CD14-positive monocyte (primary cell): ENCODE measurements at regions not wholly inside any gene's neighbourhood (a gene's known extent, or its start where the extent isn't known, plus 50 kb on each side); places are given as distances from the start of the nearest gene placed in this dataset.

Experiments
- DNase-seq, 3 donors: peaks; one replicate each; pipeline ENCODE4 v3.0.0-alpha.2; 2011 to 2022
- H2AFZ ChIP-seq: 2 replicates; pipeline ENCODE4 v1.6.0; 2012; ENCODE audit warnings: mild to moderate bottlenecking, low read depth, low read length, inconsistent platforms; ENCODE audit not compliant: insufficient read depth, poor library complexity, severe bottlenecking
- H3K27ac ChIP-seq, 2 donors: 1 replicate in 1 of 2; 2 replicates in 1 of 2; pipeline ENCODE4 v1.5.1; 2012 to 2013; ENCODE audit warnings: low read length in 2 of 2, control low read depth in 1 of 2, inconsistent platforms in 1 of 2, low read depth in 1 of 2, mild to moderate bottlenecking in 1 of 2
- H3K27me3 ChIP-seq, 2 donors: one replicate each; pipeline versions ENCODE4 v1.6.0 to v1.6.1; 2011 to 2013; ENCODE audit warnings: low read length in 2 of 2; ENCODE audit not compliant: control insufficient read depth in 2 of 2, insufficient read depth in 2 of 2
- H3K36me3 ChIP-seq, 2 donors: replicated peaks in 1 of 2; 1 replicate in 1 of 2; 2 replicates in 1 of 2; pipeline versions ENCODE4 v1.5.1 to v1.6.1; 2012 to 2013; ENCODE audit warnings: low read length in 2 of 2, control low read depth in 1 of 2, inconsistent platforms in 1 of 2, mild to moderate bottlenecking in 1 of 2; ENCODE audit not compliant: insufficient read depth in 2 of 2, control insufficient read depth in 1 of 2
- H3K4me1 ChIP-seq, 2 donors: 1 replicate in 1 of 2; 2 replicates in 1 of 2; pipeline versions ENCODE4 v1.5.1 to v1.6.1; 2012 to 2013; ENCODE audit warnings: low read length in 2 of 2, control low read depth in 1 of 2, inconsistent platforms in 1 of 2, mild to moderate bottlenecking in 1 of 2, moderate library complexity in 1 of 2; ENCODE audit not compliant: insufficient read depth in 2 of 2, control insufficient read depth in 1 of 2
- H3K4me2 ChIP-seq: replicated peaks from 2 replicates; pipeline ENCODE3; 2012; ENCODE audit warnings: low read length, moderate library complexity, mild to moderate bottlenecking; ENCODE audit not compliant: poor library complexity, severe bottlenecking; ENCODE audit errors: extremely low read depth
- H3K4me3 ChIP-seq, 3 experiments: fragments of 200-600 bp in 1 of 3; sonication (generic) in 1 of 3; replicated peaks in 1 of 3; 1 replicate in 2 of 3; 2 replicates in 1 of 3; pipeline ENCODE4 v1.5.1; 2011 to 2013; ENCODE audit warnings: low read length in 3 of 3, mild to moderate bottlenecking in 3 of 3, control low read depth in 2 of 3, low read depth in 2 of 3, inconsistent platforms in 1 of 3, moderate library complexity in 1 of 3
- H3K79me2 ChIP-seq: 2 replicates; pipeline ENCODE4 v1.6.0; 2012; ENCODE audit warnings: mild to moderate bottlenecking, control low read depth, inconsistent platforms, low read length, moderate library complexity; ENCODE audit not compliant: insufficient read depth
- H3K9ac ChIP-seq: 2 replicates; pipeline ENCODE4 v1.6.0; 2017; ENCODE audit warnings: low read length, mild to moderate bottlenecking; ENCODE audit not compliant: insufficient read depth, poor library complexity, severe bottlenecking
- H3K9me3 ChIP-seq, 2 donors: replicated peaks in 1 of 2; 1 replicate in 1 of 2; 2 replicates in 1 of 2; pipeline versions ENCODE4 v1.5.1 to v1.6.1; 2012 to 2013; ENCODE audit warnings: low read length in 2 of 2, control low read depth in 1 of 2; ENCODE audit not compliant: control insufficient read depth in 1 of 2, insufficient read depth in 1 of 2
- H4K20me1 ChIP-seq: 2 replicates; pipeline ENCODE4 v1.6.0; 2012; ENCODE audit warnings: mild to moderate bottlenecking, low read length, control low read depth, moderate library complexity; ENCODE audit not compliant: insufficient read depth
- H3K27ac Mint-ChIP-seq, 7 donors: one replicate each; pipeline ENCODE4 v1.8.0; 2020; ENCODE audit warnings: mild to moderate bottlenecking in 7 of 7, mixed read lengths in 7 of 7, moderate library complexity in 6 of 7, inconsistent platforms in 2 of 7
- H3K27me3 Mint-ChIP-seq, 3 donors: one replicate each; pipeline ENCODE4 v1.8.0; 2021 to 2022; ENCODE audit warnings: low read depth in 3 of 3, mild to moderate bottlenecking in 3 of 3, mixed read lengths in 3 of 3, moderate library complexity in 3 of 3, inconsistent platforms in 1 of 3
- H3K36me3 Mint-ChIP-seq, 2 donors: one replicate each; pipeline ENCODE4 v1.8.0; 2020; ENCODE audit warnings: mixed read lengths in 2 of 2, inconsistent platforms in 1 of 2, mild to moderate bottlenecking in 1 of 2
- H3K4me1 Mint-ChIP-seq: one replicate; pipeline ENCODE4 v1.8.0; 2020; ENCODE audit warnings: mild to moderate bottlenecking, mixed read lengths
- H3K4me3 Mint-ChIP-seq, 2 donors: one replicate each; pipeline ENCODE4 v1.8.0; 2020; ENCODE audit warnings: mild to moderate bottlenecking in 2 of 2, mixed read lengths in 2 of 2, moderate library complexity in 1 of 2
- H3K9me3 Mint-ChIP-seq, 7 donors: one replicate each; pipeline ENCODE4 v1.8.0; 2020 to 2022; ENCODE audit warnings: mixed read lengths in 7 of 7, mild to moderate bottlenecking in 6 of 7, moderate library complexity in 6 of 7, inconsistent platforms in 2 of 7
- WGBS: methylation state at CpG from one replicate; pipeline ENCODE4 v1.1.5; 2013; ENCODE audit warnings: missing lambda C conversion rate; ENCODE audit not compliant: insufficient coverage; 5-methylcytosine and 5-hydroxymethylcytosine counted together
- intact Hi-C, 2 donors: fragments of 100-400 bp; cut with micrococcal nuclease; formaldehyde crosslinking; loops; one replicate each; pipeline versions ENCODE4 v1.15.0 to v1.15.1; 2023
- TF ChIP-seq, protein P1 (sequence below): fragments of 200-600 bp; IDR thresholded peaks from one replicate; pipeline ENCODE4 v1.8.0; 2022; ENCODE audit warnings: antibody characterized with exemption, mild to moderate bottlenecking

DNA sequence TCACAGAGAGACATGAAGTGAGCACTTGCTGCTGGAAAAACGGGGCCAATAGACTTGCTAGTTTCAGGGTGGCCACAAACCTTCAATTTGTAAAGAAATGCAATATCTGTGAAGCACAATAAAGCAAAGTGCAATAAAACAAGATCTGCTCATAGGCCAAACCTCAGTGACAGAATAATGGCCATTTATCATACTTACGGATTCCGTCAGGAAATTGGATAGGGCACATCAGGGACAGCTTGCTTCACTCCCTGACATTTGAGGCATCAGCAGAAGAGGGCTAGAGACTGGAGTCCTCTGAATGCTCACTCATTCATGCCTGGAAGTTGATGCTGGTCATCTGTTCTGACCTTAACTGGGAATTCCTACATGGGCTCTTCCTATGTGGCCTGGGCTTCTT is 165.5 kb upstream of the OPRM1 start:
- Mint-ChIP-seq H3K9me3 (peaks cover 4 to 20% (median 6%) of the 10 kb centered on the region in 7 donors), H3K4me1 (no peaks in the 10 kb centered on the region), H3K4me3 (no peak overlapping the region), H3K27ac (peak overlapping the region in 1 of 7 donors; percentile 37), H3K36me3 (no peaks in the 10 kb centered on the region), H3K27me3 (peaks cover 0 to 4% (median 2%) of the 10 kb centered on the region in 3 donors)
- Histone ChIP-seq H3K4me1 (no peaks in the 10 kb centered on the region), H3K27me3 (no peaks in the 10 kb centered on the region), H2AFZ (no peak overlapping the region), H3K79me2 (no peaks in the 10 kb centered on the region), H3K27ac (no peak overlapping the region), H3K36me3 (no peaks in the 10 kb centered on the region), H3K4me3 (no peak overlapping the region), H4K20me1 (no peaks in the 10 kb centered on the region), H3K4me2 (no peak overlapping the region), H3K9ac (no peak overlapping the region), H3K9me3 (peaks cover 0 to 7% of the 10 kb centered on the region in 2 donors)
- 83% methylated on average over 2 of the region's 3 CpGs for WGBS
- TF ChIP-seq, protein P1, sequence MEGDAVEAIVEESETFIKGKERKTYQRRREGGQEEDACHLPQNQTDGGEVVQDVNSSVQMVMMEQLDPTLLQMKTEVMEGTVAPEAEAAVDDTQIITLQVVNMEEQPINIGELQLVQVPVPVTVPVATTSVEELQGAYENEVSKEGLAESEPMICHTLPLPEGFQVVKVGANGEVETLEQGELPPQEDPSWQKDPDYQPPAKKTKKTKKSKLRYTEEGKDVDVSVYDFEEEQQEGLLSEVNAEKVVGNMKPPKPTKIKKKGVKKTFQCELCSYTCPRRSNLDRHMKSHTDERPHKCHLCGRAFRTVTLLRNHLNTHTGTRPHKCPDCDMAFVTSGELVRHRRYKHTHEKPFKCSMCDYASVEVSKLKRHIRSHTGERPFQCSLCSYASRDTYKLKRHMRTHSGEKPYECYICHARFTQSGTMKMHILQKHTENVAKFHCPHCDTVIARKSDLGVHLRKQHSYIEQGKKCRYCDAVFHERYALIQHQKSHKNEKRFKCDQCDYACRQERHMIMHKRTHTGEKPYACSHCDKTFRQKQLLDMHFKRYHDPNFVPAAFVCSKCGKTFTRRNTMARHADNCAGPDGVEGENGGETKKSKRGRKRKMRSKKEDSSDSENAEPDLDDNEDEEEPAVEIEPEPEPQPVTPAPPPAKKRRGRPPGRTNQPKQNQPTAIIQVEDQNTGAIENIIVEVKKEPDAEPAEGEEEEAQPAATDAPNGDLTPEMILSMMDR: no peak
- intact Hi-C loops: no loop called here
- DNase-seq: no peak

DNA sequence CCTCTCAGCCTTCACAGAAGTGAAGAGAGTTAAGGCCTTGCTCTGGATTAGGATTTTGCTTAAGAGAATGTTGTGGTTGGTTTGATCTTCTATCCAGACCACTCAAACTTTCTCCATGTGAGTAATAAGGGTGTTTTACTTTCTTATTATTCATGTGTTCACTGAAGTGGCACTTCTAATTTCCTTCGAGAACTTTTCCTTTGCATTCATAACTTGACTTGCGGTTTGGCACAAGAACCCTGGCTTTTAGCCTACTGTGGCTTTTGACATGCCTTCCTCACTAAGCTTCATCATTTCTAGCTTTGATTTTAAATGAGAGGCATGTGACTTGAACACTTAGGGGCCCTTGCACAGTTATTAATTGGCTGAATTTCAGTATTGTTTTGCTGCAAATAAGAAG is 166.1 kb upstream of the OPRM1 start:
- Mint-ChIP-seq H3K9me3 (peaks cover 2 to 17% (median 6%) of the 10 kb centered on the region in 7 donors), H3K36me3 (no peaks in the 10 kb centered on the region), H3K4me1 (no peaks in the 10 kb centered on the region), H3K27me3 (peaks cover 0 to 4% (median 2%) of the 10 kb centered on the region in 3 donors), H3K4me3 (no peak overlapping the region), H3K27ac (no peak overlapping the region)
- Histone ChIP-seq H3K27me3 (no peaks in the 10 kb centered on the region), H3K36me3 (no peaks in the 10 kb centered on the region), H3K9ac (no peak overlapping the region), H3K79me2 (no peaks in the 10 kb centered on the region), H2AFZ (no peak overlapping the region), H3K9me3 (peaks cover 0 to 4% of the 10 kb centered on the region in 2 donors), H3K4me2 (no peak overlapping the region), H3K27ac (no peak overlapping the region), H3K4me1 (no peaks in the 10 kb centered on the region), H4K20me1 (no peaks in the 10 kb centered on the region), H3K4me3 (no peak overlapping the region)
- intact Hi-C loops: no loop called here
- WGBS: no CpG with 5 or more reads among the region's 2 CpGs
- TF ChIP-seq, protein P1: no peak
- DNase-seq: no peak
